Tibial nerve (tissue), 4 donors: ENCODE measurements at regions not wholly inside any gene's neighbourhood (a gene's known extent, or its start where the extent isn't known, plus 50 kb on each side); places are given as distances from the start of the nearest gene placed in this dataset. TPM values are rescaled to one million over a fixed set of nuclear protein-coding genes. Genes with fewer than 3 reads are reported as not detected.
"Not testable (repeated sequence)": the region's sequence is repeated elsewhere in the genome, so short reads cannot be mapped to it uniquely, and the experiment has no call there.

Experiments used
- DNase-seq, 2 donors: peaks; one replicate each; pipeline ENCODE4 v3.0.0-alpha.2; 2019; ENCODE audit warnings: low spot score in 2 of 2
- H3K27ac ChIP-seq, 4 donors: fragments of 200-600 bp; sonication (generic) in 3 of 4; one replicate each; pipeline ENCODE4 v1.5.1; 2017 to 2019; ENCODE audit warnings: mild to moderate bottlenecking in 1 of 4
- H3K27me3 ChIP-seq, 2 donors: fragments of 200-600 bp; sonication (generic) in 1 of 2; one replicate each; pipeline versions ENCODE4 v1.5.1 to v1.6.0; 2017 to 2019
- H3K36me3 ChIP-seq, 3 donors: fragments of 200-600 bp; sonication (generic); one replicate each; pipeline ENCODE4 v1.5.1; 2018 to 2019
- H3K4me1 ChIP-seq, 4 donors: fragments of 200-600 bp; sonication (generic) in 3 of 4; one replicate each; pipeline ENCODE4 v1.5.1; 2017 to 2019
- H3K4me3 ChIP-seq, 4 donors: fragments of 200-600 bp; sonication (generic) in 3 of 4; one replicate each; pipeline ENCODE4 v1.5.1; 2017 to 2019; ENCODE audit warnings: mild to moderate bottlenecking in 1 of 4, moderate library complexity in 1 of 4
- H3K9me3 ChIP-seq, 4 donors: fragments of 200-600 bp; sonication (generic) in 3 of 4; one replicate each; pipeline ENCODE4 v1.5.1; 2017 to 2019
- EP300 ChIP-seq, 2 donors: sonication (generic); formaldehyde crosslinking; IDR thresholded peaks; one replicate each; pipeline ENCODE4 v1.6.1; 2017; ENCODE audit warnings: antibody characterized with exemption in 2 of 2, mild to moderate bottlenecking in 1 of 2
- POLR2A ChIP-seq, 2 donors: fragments of 450-650 bp; IDR thresholded peaks; one replicate each; pipeline ENCODE4 v1.6.1; 2017; ENCODE audit warnings: antibody characterized with exemption in 2 of 2, mild to moderate bottlenecking in 2 of 2, moderate library complexity in 2 of 2
- WGBS, 2 donors: methylation state at CpG; one replicate each; pipeline ENCODE4 v1.1.5; 2018; 5-methylcytosine and 5-hydroxymethylcytosine counted together
- small RNA-seq: library from RNA; depleted of rRNA; stranded (forward); fragments of <200 nt; gene quantifications from one replicate; pipeline ENCODE3, GENCODE V24; 2016
- TF ChIP-seq, protein P1 (sequence below), 5 experiments: fragments of 200-600 bp in 3 of 5; fragments of 450-650 bp in 2 of 5; sonication (generic) in 3 of 5; IDR thresholded peaks; one replicate each; pipeline ENCODE4 v1.5.1; 2016 to 2019; ENCODE audit warnings: antibody characterized with exemption in 5 of 5, mild to moderate bottlenecking in 3 of 5, moderate library complexity in 2 of 5

DNA sequence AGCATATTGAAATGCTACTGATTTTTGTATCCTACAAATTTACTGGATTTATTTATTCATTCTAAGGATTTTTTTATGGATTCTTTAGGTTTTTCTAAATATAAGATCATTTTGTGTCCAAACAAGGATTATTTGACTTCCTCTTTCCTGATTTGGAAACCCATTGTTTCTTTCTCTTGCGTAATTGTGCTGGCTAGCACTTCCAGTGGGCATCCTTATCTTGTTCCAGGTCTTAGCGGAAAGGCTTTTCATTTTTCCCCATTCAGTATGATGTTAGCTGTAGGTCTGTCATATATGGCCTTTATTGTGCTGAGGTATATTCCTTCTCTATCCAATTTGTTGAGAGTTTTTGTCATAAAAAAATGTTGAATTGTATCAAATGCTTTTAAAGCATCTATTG is 57.2 kb upstream of the RHOJ start:
- no peaks in the 10 kb centered on the region for H3K27me3 ChIP-seq
- H3K4me3 ChIP-seq = no peak overlapping the region
- DNase-seq = no peak
- H3K9me3 ChIP-seq = peaks cover 0 to 16% (median 1%) of the 10 kb centered on the region in 4 donors
- H3K27ac ChIP-seq = no peak overlapping the region
- 84 to 87% methylated on average over 2 of the region's 2 CpGs for WGBS, 2 donors
- no peaks in the 10 kb centered on the region for H3K36me3 ChIP-seq
- no peak for TF ChIP-seq EP300 (IDR thresholded peaks at IDR 0.05)
- no peak for TF ChIP-seq POLR2A (IDR thresholded peaks at IDR 0.05)
- no peaks in the 10 kb centered on the region for H3K4me1 ChIP-seq

DNA sequence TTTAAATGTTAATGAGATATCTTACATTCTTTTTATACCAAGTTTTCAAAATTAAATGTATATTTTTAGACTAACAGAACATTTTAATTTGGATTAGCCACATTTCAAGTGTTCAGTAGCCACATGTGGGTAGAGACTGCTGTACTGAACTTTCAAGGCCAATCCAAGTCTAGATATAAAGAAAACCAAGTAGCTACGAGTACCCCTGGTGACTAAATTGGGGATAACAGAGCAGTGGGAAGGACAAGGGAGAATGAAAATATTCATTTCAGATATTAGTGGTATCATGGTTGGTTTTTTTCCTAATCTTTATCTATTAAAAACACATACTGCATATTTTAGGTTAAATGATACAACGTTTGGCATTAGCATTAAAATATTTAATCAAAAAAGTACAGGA is 69.4 kb upstream of the RHOJ start:
- H3K36me3 ChIP-seq = no peaks in the 10 kb centered on the region
- peaks cover 0 to 4% (median 0%) of the 10 kb centered on the region in 4 donors for H3K9me3 ChIP-seq
- no peaks in the 10 kb centered on the region for H3K27me3 ChIP-seq
- no peak overlapping the region for H3K4me3 ChIP-seq
- no peak overlapping the region for H3K27ac ChIP-seq
- 31 to 38% methylated on average over 2 of the region's 2 CpGs for WGBS, 2 donors
- no peaks in the 10 kb centered on the region for H3K4me1 ChIP-seq
- no peak for TF ChIP-seq POLR2A (IDR thresholded peaks at IDR 0.05)
- TF ChIP-seq, protein P1, sequence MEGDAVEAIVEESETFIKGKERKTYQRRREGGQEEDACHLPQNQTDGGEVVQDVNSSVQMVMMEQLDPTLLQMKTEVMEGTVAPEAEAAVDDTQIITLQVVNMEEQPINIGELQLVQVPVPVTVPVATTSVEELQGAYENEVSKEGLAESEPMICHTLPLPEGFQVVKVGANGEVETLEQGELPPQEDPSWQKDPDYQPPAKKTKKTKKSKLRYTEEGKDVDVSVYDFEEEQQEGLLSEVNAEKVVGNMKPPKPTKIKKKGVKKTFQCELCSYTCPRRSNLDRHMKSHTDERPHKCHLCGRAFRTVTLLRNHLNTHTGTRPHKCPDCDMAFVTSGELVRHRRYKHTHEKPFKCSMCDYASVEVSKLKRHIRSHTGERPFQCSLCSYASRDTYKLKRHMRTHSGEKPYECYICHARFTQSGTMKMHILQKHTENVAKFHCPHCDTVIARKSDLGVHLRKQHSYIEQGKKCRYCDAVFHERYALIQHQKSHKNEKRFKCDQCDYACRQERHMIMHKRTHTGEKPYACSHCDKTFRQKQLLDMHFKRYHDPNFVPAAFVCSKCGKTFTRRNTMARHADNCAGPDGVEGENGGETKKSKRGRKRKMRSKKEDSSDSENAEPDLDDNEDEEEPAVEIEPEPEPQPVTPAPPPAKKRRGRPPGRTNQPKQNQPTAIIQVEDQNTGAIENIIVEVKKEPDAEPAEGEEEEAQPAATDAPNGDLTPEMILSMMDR (IDR thresholded peaks at IDR 0.05) = peak in 1 of 5 experiments; percentile 21
- no peak for DNase-seq

DNA sequence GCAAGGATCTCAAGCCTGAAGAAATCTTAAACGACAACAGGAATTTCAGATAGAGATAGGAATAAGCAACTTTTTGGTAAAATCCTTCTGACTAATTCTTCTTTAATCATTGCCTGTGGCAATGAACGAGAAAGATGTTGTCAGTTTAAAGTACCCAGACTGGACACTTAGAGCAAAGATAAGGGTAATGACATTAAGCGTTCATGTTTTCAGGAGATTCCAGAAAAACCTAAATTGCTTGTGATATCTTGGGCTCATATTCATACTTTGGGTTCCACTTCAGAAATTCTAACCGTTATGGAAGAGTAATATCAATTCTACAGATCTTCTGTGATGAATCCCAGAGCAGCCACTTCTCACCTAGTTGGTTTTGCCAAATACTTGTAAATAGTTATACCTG is 73.7 kb upstream of the RHOJ start:
- no peak for DNase-seq
- no peaks in the 10 kb centered on the region for H3K27me3 ChIP-seq
- H3K4me3 ChIP-seq = no peak overlapping the region
- no peaks in the 10 kb centered on the region for H3K4me1 ChIP-seq
- WGBS, 2 donors = 88 to 98% methylated on average over 4 of the region's 4 CpGs
- H3K9me3 ChIP-seq = no peaks in the 10 kb centered on the region
- no peaks in the 10 kb centered on the region for H3K36me3 ChIP-seq
- TF ChIP-seq, protein P1 (IDR thresholded peaks at IDR 0.05) = no peak
- no peak for TF ChIP-seq POLR2A (IDR thresholded peaks at IDR 0.05)
- no peak for TF ChIP-seq EP300 (IDR thresholded peaks at IDR 0.05)
- no peak overlapping the region for H3K27ac ChIP-seq

DNA sequence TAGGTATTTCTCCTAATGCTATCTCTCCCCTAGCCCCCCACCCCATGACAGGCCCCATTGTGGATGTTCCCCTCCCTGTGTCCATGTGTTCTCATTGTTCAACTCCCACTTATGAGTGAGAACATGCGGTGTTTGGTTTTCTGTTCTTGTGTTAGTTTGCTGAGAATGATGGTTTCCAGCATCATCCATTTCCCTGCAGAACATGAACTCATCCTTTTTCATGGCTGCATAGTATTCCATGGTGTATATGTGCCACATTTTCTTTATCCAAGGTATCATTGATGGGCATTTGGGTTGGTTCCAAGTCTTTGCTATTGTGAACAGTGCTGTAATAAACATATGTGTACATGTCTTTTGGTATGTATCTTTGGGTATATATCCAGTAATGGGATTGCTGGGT is 61.2 kb upstream of the KCNH5 start:
- not testable (repeated sequence) for H3K36me3 ChIP-seq, H3K4me3 ChIP-seq, H3K9me3 ChIP-seq, H3K27me3 ChIP-seq, DNase-seq, H3K27ac ChIP-seq, H3K4me1 ChIP-seq
- 94 to 100% methylated on average over 1 of the region's 1 CpG for WGBS, 2 donors

DNA sequence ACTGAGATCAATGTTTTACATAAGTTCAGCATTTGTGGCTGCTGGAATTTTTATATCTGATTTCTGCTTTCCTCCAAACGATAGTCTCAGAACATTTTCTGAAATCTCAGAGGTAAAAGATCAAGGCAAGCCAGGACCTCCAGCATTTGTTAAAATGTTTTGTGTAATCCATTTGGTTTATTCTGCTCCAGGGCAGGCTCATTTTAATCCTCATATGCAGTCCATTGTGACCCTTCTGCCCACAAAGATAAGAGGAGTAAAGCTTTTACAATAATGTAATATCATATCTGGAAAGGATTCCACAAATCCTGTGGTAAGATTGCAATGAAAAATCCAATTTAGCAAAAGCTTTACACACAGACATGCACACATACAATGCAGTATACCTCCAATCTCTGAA is 55.3 kb upstream of the KCNH5 start:
- no peak for TF ChIP-seq POLR2A (IDR thresholded peaks at IDR 0.05)
- TF ChIP-seq, protein P1 (IDR thresholded peaks at IDR 0.05) = no peak
- no peak for TF ChIP-seq EP300 (IDR thresholded peaks at IDR 0.05)
- no peak for DNase-seq
- H3K9me3 ChIP-seq = no peaks in the 10 kb centered on the region
- H3K27me3 ChIP-seq = no peaks in the 10 kb centered on the region
- no peaks in the 10 kb centered on the region for H3K36me3 ChIP-seq
- H3K27ac ChIP-seq = no peak overlapping the region
- no peaks in the 10 kb centered on the region for H3K4me1 ChIP-seq
- 30% methylated on average over 1 of the region's 1 CpG for WGBS, 2 donors
- H3K4me3 ChIP-seq = no peak overlapping the region

DNA sequence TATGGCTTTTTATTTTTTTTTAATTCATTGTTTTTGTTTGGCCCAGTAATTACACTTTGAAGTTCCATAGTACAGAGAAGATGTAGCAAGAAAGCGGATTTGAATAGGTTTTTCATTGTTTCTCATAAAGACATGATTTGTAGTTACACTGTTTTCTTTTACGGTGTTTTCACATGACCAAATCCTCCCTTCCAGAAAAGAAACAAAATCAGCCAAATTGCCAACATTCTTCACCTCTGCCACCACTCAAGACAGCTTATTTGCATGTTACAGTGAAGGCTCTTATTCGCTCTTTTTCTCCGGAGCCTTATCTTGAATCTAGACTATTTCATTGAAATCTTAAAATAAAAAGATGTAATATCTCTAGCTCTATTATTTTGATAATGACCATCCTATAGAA is 50.9 kb upstream of the KCNH5 start:
- WGBS, 2 donors = 56 to 65% methylated on average over 4 of the region's 4 CpGs

More for the DNA sequence above, 50.9 kb upstream of the KCNH5 start:
- DNase-seq = no peak
- no peak overlapping the region for H3K4me3 ChIP-seq
- H3K27ac ChIP-seq = no peak overlapping the region
- H3K9me3 ChIP-seq = no peaks in the 10 kb centered on the region
- TF ChIP-seq, protein P1 (IDR thresholded peaks at IDR 0.05) = no peak
- TF ChIP-seq POLR2A (IDR thresholded peaks at IDR 0.05) = no peak
- TF ChIP-seq EP300 (IDR thresholded peaks at IDR 0.05) = no peak
- H3K4me1 ChIP-seq = no peaks in the 10 kb centered on the region
- no peaks in the 10 kb centered on the region for H3K36me3 ChIP-seq
- H3K27me3 ChIP-seq = no peaks in the 10 kb centered on the region

Small RNAs in the stretch of these regions (small RNA-seq; reads per million reads assigned to genes)
- gene PARP1P2 = not detected
